HG03439 (cell line): ENCODE measurements at regions not wholly inside any gene's neighbourhood (a gene's known extent, or its start where the extent isn't known, plus 50 kb on each side); places are given as distances from the start of the nearest gene placed in this dataset.

Experiments
- ATAC-seq: cut with Tn5 transposase; IDR thresholded peaks from one replicate; pipeline ENCODE4 v1.9.1; 2021; ENCODE audit warnings: mild to moderate bottlenecking, moderate library complexity; ENCODE audit not compliant: unreplicated experiment

GRCh38 chr3:194003114-194004057, 132.6 kb upstream of the HES1 start:
- ATAC-seq, result peak; percentile 58

GRCh38 chr3:194005930-194006501, 129.9 kb upstream of the HES1 start:
- no peak for ATAC-seq

GRCh38 chr3:194007592-194008337, 128.2 kb upstream of the HES1 start:
- no peak for ATAC-seq

- ATAC-seq, result no peak
Observed at GRCh38 chr3:194009019-194009418, 126.9 kb upstream of the HES1 start.

DNA sequence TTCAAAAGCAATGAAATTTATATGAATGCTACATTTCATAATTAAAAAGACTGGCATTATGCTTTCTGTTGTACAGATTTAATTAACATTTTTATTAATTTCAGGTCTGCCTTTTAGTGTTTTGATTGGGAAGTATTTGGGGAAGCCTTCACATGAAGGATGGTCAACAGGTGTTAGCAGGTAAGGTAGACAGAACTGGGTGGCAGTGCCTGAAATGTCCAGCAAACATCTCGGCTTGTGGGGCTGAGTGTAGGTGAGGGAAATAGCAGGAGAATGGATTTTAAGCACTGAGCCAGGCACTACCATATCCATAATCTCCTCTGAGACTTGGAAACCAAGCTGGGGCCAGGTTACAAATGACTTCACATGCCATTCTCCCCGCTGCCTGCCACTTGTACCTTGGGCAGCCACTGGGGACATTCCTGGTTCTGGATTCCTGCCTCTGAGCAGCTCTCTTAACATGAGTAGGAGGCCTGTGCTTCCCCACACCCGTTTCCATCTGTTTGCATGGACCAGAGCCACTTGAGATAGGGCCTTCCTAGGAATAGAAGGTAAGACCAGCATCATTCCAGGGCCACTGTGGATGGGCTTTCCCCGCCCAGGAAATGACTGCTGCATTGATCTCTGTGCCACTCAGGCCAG, 125.9 kb upstream of the HES1 start:
- ATAC-seq, result no peak

DNA sequence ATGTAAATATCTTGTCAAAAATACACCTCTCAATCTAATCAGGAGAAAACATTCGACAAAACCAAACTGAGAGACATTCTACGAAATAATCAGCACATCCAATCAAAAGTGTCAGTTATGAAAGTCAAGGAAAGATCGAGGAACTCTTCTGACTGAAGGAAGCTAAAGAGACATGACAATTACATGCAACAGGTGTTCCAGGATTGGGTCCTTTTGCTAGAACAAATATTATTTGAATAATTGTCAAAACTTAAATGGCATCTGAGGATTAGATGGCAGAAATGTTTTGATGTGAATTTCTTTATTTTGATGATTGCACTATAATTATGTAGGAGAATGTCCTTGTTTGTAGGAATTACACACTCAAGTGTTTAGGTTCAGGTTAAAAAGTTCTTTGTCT, 124.1 kb upstream of the HES1 start:
- ATAC-seq, result no peak

DNA sequence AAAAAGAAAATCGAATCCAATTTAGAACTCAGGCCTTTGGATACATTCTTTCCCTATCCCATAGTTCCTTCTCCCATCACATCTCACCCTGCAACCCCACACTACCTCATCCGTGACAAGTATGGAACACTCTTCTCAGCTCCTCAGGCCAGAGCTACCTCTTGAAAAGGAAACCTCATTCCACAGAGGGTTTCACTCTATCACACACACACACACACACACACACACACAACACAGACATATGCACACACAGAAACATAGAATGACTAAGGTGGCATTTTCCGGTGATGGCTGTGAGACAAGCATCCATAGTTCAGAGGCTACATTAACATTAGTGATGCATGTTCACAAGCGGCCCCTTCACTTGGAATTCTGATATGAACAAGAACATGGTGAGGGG, 122.0 kb upstream of the HES1 start:
- no peak for ATAC-seq

DNA sequence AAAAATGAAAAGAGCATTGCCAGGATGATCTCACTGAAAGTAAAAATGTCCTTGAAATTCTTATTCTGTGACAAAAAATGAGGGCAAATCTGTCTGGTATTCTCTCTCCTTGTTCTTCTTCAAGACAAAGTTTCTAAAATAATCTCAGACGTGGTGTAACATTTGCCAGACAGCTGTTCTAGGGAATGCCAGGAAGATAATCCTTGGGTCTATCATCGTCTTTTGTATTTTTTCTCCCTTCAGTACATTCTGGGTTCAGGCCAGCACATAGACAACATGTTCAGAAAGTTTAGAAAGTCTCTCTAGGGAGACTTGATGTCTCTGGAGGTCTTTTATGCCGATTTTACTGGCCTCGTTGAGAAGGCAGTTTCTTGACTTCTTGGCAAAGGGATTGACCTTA, 121.2 kb upstream of the HES1 start:
- ATAC-seq, result no peak

- no peak for ATAC-seq
Observed at GRCh38 chr3:194019398-194020165, 116.4 kb upstream of the HES1 start.

GRCh38 chr3:194022052-194022451, 113.9 kb upstream of the HES1 start:
- ATAC-seq, result no peak

GRCh38 chr3:194022816-194023215, 113.1 kb upstream of the HES1 start:
- no peak for ATAC-seq

GRCh38 chr3:194023501-194024280, 112.3 kb upstream of the HES1 start:
- no peak for ATAC-seq

- no peak for ATAC-seq
Observed at GRCh38 chr3:194025119-194025518, 110.8 kb upstream of the HES1 start.

DNA sequence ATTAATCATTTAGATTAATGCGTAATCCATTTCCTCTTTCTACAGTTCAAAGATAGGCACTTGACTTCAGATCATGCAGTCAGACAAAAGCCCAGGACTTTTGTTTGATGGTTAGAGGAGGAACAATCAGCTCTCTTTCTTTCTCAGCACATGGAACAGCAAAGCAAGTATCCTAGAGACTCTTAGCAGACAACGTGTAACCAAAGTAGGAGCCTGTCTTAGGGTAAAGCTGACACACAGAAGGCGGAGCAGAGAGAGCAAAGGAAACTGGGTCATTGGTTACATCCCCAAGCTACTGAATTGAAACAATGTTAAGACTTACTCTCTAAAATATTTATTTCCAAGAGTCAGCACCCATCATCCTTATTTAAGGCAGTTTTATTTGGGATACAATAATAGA, 110.0 kb upstream of the HES1 start:
- no peak for ATAC-seq

DNA sequence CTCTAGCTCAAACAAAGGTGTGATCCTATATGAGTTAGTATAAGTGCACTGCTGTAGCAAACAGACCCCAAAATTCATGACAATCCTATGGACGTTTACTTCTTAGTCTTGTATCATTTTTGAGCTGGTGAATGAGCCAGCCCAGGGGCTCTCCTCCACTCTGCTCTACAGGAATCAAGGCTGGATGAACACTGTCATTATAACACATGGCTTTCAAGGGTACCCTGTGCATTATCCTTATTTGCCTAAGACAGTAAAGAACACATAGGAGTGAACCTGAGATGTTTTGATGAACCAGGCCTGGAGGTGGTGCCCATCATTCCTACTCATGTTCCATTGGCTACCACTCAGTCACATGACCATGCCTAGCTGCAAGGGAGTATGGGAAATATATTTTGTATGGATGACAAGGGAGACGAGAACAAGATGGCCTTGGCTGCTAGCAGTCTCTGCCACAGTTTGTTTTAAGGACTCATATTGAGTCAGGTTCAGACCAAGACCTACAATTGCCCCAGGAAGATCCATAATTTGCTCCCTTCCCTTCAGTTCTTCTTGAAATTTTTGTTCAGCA, 107.4 kb upstream of the HES1 start:
- ATAC-seq, result no peak

DNA sequence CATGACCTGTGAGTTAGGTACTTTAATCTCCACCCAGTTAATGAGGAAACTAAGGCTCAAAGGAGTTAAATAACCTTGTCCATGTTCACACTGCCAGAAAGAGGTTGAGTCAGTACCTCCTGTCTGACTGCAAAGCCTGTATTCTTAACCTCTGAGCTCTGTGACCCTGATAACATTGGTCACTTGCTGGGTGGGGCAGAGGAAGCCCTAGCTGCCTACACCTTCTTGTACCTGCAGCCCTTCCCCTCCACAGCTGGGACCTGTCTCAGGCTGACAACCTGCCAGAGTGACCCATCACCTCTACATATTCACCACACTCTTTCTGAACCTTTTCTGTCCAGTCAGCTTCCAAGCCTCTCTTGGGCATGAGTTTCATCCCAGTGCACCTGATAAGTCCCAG, 106.1 kb upstream of the HES1 start:
- no peak for ATAC-seq

GRCh38 chr3:194030372-194030771, 105.6 kb upstream of the HES1 start:
- no peak for ATAC-seq

- ATAC-seq, result no peak
Observed at GRCh38 chr3:194031349-194031748, 104.6 kb upstream of the HES1 start.

- no peak for ATAC-seq
Observed at GRCh38 chr3:194031867-194032635, 103.9 kb upstream of the HES1 start.
